Right hindlimb (tissue), 1 donor: ENCODE measurements at regions not wholly inside any gene's neighbourhood (a gene's known extent, or its start where the extent isn't known, plus 50 kb on each side); places are given as distances from the start of the nearest gene placed in this dataset.
"Not testable (repeated sequence)": the region's sequence is repeated elsewhere in the genome, so short reads cannot be mapped to it uniquely, and the experiment has no call there.

Source experiments
- DNase-seq: peaks from one replicate; pipeline ENCODE4 v3.0.0-alpha.2; 2018

DNA sequence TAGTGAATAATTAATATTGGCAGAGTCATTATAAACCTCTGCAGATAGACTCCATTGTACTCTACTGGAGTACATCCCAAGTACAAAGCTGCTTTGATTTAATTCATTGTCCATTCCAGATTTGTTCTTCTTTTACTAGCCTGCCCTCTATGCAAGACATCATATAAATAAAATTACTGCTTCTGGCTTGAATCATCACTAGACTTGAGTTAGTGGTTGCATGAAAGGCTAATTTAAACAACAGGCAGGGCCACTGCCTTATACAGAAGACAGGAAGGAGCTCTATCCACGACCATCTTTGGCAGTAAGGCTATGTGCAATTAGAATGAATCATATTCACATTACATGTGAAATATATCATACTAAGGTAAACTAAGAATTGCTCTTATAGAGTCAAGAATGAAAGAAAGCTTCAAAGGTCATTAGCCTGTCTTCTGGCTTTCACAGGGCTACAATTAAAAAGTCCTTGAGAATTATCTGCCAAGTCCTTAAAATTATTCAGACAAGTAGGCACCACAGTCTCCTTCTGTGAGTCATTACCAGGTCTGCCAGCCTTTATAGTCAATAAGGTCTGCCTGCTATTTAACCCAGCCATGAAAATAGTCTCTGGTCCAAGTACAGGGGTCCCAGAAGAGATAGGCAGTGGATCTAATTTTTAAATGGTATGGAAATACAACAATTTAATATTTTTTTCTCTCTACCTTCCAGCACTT is 631.8 kb downstream of the TMTC2 start:
- DNase-seq: no peak

DNA sequence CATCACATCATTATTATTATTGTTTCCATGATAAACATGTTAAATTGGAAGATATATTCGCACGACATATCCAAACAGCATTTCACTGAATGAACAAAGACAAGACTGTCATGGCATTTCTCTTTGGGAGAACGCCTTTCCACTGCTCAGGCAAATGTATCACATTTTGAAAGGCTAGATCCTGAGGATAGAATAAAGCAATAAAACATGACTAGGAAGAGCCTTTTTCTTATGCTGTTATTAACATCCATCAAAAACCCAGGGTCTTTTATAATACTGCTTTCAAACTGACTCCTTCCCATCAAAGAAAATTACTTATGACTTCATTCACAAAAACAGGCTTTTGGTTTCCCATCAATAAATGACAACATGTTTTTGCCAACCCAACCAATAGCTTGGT is 630.9 kb downstream of the TMTC2 start:
- no peak for DNase-seq

DNA sequence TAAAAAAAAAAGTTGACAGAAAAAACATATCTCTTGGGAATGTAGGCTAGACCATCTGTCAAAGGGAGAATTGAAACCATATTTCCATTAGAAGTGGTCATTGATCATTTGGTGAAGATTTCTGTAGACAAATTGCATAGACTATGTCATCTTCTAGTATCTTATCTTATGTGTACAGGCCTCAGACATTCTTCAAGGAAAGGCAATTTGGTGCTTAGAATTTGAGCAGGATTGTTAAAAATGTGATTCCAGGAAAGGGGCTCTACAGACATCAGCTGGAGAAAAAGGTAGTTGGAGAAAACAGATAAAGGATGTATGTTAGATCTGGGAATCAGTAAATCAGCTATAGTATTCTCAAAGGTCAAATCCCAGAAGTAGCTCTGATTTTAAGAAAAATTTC is 627.1 kb downstream of the TMTC2 start:
- DNase-seq: no peak

DNA sequence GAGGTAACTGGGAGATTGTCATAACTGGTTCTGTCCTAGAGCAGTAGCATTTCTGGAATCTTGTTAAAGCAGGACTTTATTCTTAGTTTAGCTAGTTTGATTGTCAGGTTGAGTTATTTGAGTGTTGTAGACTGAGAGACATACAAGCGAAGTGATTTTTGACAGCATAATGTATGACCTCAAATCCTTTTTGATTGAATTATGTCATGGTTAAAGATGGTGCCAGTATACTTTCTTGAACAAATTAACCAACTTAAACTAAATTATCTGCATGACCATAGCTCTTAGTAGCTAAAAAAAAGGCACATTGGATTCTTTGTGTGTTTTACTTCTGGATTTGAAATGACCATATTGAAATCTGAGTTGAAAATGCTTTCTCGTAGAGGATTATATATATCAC is 626.6 kb downstream of the TMTC2 start:
- no peak for DNase-seq

DNA sequence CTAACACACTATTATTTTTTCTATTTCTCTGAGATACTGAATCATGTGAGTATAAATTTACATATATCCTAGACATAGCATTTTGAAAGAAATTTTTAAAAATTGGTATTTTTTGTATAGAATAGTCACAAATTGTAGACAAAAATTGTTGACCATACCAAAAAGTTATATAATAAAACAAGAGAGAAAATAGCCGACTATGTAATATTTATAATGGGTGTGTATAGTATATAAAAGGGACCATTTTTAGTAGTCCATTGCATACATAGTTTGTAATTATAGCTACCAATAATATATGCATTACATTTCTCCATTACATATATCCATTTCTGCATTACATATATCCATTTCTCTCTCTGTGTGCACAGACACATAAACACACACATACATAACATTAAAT is 590.2 kb downstream of the TMTC2 start:
- DNase-seq: no peak

DNA sequence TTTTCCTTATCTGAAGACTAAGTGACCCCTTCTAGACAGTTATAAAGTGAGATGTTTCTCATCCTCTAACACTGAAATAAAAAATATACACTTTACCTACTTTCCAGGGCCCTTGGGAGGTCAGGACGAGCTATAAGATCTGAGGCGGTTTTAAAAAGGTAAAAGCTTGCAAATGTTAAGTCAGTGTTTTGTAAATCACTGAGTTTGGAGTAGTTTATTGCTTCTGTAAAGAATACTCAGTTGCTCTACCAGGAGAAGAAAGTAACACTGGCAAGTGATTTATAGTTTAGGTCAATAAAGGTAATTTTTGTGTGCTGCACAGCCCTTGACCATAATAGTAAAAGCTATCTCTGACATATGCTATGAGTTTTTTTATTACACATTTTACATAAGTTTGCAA is 584.5 kb downstream of the TMTC2 start:
- DNase-seq: no peak

DNA sequence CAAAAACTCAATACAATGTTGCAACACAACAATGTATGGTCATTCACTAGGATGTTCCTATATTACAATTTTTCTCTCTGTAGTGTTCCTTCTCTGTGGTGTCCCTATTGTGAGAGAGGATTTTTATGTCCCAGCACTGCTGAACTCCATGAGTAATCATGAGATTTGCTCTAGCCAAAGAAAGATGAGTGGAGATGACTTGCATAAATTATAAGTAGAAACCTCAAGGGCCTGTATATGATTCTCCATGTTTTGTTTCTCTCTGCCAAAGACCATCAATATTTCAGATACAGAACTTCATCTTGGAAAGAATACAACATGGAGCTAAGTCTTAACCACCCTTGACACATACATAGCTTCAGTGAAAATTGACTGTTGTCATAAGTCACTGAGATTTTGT is 579.1 kb downstream of the TMTC2 start:
- no peak for DNase-seq

DNA sequence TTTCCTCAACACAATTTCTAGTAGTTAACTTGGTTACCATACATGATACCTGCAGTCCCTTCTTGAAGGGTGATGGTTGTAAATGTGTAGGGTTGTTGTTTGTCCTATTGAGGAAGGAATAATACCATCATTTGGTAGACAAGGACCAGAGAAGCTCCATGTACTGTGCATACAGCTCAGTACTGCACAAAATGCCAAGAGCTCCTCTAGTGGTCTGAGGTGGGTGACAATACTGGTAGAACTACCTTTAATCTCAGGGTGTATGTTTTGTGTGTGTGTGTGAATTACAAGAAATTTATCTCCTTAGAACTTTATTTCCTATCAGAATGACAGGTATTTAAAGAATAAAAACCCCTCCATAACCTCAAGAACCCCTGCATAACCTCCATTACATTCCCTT is 575.3 kb downstream of the TMTC2 start:
- no peak for DNase-seq

DNA sequence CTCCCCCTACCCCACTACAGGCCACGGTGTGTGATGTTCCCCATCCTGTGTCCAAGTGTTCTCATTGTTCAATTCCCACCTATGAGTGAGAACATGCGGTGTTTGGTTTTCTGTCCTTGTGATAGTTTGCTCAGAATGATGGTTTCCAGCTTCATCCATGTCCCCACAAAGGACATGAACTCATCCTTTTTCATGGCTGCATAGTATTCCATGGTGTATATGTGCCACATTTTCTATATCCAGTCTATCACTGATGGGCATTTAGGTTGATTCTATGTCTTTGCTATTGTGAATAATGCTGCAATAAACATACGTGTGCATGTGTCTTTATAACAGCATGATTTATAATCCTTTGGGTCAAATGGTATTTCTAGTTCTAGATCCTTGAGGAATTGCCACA is 573.4 kb downstream of the TMTC2 start:
- DNase-seq: not testable (repeated sequence)

DNA sequence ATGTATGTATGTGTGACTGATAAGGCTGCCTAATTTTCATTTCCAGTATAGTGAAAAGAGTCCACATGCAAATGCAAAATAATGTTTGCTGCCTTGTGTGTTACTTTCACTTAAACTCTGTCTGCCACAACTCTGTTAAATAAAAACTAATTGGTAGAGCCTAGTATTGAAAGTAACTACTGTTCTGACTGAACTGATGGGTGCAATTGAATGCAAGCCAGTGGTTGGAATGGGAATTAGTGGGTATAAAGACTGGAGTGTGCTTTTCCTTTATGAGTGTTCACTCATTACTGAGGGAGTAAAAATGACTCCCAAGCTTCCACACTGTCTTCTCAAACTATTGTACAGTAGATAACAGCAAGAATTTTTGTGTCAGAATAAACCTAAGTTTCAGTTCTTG is 571.0 kb downstream of the TMTC2 start:
- no peak for DNase-seq

DNA sequence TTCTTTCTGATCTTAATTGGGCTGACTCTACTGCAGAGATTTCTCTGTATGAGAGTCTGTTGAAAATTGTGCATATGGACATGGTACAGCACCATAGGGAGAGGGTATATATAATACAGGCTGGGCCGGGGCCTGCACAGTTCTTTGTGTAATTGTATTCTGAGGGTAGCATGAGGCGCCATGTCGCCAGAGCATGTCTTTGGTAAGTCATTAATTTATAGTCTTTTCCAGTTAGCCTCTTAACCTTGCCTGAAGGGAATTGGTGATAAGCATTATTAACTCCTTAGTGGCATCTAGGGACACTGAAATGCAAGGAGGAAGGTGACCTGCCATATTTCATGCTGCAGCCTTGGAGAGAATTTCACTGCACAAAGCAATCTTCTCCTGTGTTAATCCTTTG is 569.9 kb downstream of the TMTC2 start:
- no peak for DNase-seq

DNA sequence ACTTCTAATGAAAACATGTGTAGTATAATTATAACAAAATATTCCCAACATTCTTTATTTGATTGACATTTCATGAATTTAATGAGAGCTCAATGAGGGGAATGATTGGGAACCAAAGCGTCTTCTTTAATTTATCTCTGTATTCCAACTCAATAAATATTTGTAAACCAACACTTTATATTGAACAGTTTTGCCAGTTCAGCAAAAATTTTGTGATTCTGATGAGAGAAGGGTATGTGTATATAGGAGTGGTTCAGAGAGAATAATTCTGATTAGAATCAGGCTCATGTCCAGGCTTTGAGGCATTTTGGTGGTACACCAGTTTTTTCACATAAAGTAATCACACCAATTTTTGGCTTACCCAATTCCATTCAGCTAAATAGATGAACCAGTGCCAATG is 564.2 kb downstream of the TMTC2 start:
- DNase-seq: no peak

DNA sequence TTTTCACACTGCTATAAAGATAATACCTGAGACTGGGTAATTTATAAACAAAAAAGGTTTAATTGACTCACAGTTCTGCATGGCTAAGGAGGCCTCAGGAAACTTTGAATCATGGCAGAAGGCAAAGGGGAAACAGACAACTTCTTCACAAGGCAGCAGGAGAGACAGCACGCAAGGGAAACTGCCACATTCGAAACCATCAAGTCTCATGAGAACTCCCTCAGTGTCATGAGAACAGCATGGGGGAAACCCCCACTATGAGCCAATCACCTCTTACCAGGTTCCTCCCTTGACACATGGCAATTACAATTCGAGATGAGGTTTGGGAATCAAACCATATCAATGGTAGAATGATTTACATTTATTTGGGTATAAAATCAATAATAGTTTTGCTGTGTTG is 558.5 kb downstream of the TMTC2 start:
- DNase-seq: no peak

DNA sequence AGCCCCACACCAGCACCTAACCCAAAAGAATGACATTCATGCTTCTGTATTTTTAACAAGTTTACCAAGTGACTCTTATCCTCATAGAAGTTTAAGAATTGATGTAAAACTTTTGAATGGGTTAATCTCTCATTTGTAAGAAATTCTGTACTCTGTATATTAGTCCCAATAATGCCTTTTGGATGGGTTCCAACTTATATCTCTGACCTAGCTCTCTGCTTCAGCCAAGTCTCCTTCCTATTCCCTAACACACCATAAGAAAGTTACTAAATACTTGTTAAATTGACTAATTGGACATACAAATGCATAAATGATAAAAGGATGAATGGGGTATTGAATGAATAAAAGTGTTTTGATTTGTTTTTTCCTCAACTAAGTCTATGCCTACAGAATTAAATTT is 557.3 kb downstream of the TMTC2 start:
- DNase-seq: no peak

DNA sequence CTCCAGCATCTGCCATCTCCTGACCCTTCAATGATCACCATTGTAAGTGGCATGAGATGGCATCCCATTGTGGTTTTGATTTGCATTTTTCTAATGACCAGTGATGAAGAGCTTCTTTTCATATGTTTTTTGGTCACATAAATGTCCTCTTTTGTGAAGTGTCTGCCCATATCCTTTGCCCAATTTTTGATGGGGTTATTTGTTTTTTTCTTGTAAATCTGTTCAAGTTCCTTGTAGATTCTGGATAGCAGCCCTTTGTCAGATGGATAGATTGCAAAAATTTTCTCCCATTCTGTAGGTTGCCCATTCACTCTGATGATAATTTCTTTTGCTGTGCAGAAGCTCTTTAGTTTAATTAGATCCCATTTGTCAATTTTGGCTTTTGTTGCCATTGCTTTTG is 547.3 kb downstream of the TMTC2 start:
- not testable (repeated sequence) for DNase-seq

DNA sequence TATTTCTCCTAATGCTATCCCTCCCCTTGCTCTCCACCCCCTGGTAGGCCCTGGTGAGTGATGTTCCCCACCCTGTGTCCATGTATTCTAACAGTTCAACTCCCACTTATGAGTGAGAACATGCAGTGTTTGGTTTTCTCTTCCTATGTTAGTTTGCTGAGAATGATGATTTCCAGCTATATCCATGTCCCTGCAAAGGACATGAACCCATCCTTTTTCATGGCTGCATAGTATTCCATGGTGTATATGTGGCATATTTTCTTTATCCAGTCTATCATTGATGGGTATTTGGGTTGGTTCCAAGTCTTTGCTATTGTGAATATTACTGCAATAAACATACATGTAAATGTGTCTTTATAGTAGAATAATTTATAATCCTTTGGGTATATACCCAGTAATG is 540.3 kb downstream of the TMTC2 start:
- DNase-seq: not testable (repeated sequence)

DNA sequence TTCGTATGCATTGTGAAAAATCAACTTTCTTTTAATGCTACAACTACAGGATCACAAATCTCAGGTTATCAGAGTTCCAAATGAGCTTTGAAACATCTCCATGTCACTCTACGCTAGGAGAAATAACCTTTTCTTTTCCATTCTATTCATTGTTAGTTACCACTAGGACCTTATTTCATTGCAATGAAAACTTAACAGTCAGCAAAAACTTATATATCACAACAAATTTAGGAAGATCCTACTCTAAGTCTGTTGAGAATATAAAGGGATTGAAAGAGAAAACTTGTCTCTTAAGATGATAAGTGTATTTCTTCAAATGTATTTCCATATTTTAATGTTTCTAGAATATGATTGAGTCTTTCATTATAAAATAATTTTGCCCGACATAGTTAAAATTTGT is 539.1 kb downstream of the TMTC2 start:
- no peak for DNase-seq

DNA sequence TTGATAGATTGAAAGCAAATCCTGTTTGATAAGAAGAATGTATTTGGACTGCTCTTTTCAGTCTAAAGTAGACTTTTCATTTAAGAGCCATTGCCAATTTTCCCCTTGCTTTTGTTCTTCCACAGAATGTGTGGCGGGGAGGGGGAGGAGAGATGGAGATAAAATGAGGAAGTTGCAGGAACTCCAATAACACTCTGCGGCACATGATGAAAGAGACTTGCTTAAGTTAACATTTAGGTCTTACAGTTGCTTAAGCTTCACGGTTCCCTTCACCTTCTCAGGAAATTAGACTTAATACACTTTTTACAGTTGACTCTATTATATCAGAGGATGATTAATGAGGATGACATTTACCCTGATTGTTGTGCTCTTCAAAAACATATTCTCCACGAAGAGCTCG is 537.3 kb downstream of the TMTC2 start:
- DNase-seq: no peak

DNA sequence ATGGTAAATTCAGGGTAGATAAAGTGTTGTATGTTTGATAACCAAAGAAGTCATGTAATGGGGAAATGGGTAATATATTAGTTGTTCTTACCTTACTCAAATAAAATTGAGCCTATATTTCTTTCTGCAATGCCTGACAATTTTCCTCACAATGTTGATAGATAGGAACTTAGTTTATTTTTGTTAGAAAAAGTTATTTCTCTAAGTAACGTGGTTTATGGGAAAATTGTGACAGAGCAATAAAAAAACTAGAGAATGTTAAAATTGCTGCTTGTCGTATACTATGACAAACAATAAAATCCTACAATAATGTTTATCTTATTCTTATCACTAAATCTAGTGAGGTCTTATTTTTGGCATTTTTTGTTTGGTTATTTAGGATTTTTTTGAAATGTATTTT is 534.1 kb downstream of the TMTC2 start:
- DNase-seq: no peak

DNA sequence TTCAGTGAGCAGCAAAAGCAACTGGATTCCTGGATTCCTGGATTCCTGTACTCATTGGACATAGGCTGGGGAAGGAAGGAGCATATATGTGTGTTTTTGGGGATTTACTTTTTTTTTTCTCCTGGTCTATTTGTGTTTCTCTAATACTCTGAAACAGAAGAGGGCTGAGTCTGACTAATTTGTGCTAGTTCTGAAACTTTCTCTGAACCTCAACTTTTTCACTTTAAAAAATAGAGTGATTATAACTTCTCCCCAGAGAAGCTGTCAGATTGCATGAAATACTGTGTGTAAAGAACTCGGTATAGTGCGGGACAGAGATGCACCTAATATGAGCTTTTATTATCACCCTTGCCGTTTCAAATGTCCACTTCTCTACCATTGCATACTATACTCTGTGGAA is 529.5 kb downstream of the TMTC2 start:
- no peak for DNase-seq

DNA sequence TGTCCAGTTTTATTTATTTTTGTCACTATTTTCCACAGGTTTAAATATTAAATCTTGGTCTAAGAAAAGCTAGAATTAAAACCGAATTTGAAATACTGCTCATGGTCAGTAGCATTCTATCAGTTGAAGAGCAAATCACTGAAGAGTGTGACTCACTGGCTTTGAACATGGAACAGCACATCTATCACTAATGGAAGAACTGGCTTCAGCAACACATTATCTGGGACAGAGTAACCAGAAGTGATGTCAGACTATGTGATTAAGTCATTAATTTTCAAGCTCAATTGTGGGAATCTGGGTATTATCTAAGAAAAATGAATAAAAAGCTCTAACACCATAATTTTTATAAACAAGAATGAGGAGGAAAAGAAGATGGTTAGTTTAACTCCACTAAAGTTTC is 527.5 kb downstream of the TMTC2 start:
- no peak for DNase-seq

DNA sequence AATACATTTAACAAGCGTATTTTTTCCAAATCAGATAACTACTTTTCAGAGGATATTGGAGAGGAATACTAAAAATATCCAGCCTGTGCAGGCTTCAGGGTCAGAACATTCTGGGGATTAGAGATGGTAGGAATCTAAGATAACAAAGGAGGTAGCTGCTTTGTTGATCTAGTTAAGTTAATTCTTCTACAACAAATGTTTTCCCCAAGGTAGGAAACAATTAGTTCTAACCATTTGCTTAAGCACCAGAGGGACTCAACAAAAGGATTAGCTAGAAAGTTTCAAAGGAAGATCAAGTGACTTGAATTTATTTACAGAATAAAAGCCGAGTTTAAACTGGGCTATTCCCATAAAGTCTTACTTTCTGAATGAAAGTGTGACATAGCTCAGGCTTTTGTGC is 524.2 kb downstream of the TMTC2 start:
- DNase-seq: no peak

DNA sequence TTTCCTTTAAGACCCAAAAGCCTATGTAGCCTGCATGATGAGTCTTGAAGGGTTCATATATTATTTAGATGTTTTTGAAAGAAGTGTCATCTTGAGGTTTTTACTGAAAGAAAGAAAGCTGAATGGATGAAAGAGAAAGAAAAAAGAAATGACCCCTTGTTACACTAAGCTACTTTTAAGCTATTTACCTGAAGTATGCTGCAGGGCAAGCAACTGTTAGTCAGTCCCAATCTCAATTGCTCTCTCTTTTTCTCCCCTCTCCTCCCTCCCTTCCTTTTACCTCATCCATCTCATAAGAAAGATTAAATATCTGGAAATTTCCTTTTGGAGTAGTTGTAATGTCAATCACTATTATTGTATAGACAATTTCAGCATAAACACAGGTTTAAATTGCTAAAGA is 512.4 kb downstream of the TMTC2 start:
- DNase-seq: no peak

DNA sequence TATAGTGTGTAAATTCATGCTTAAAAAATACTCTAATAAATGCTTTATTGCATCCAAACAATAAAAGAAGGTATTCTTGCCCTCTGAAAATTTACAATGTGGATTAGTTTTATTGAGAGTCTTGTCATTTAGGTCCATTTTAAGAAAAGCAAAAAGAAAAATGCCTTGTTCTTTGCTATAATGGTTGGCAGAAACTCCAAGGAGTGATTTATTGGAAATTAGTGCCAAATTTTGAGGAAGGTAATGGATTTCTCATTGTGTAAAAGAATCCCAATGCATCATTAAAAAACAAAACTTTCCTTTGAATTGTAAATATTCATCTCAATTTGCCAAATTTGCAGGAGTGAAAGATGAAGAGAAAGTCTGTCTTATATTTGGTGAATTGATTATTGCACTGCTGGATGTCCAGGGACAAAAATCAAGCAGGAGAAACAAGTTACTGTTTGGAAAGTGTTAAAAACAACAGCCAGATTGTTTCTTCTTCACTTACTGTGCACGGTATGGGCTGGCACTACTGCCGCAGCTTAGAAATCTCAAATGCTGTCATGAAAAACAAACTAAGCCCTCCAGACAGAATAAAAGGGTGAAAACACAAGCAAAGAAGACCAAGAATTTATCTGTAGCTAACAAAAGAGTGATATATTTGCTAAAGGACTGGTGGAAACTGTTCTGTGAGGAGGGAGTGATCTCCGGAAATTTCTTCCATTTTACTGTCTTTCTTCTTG is 511.7 kb downstream of the TMTC2 start:
- DNase-seq: no peak

DNA sequence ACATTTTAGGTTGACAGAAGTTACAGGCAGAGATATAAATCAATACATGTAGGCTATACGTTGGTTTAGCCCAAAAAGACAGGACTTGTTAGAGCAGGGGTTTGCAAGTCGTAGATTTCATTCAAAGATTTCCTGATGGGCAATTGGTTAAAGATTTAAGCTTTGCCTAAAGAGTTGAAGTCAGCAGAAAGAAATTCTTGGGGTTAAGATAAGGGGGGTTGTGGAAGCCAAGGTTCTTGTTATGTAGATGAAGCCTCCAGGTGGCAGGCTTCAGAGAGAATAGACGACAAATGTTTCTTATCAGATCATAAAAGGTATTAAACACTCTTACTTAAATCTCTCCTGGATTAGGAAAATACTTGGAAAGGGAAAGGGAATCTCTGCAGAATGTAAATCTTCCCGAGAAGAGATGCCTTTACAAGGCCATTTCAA is 510.8 kb downstream of the TMTC2 start:
- DNase-seq: no peak
